ENCODE measurements at regions not wholly inside any gene's neighbourhood (a gene's known extent, or its start where the extent isn't known, plus 50 kb on each side); places are given as distances from the start of the nearest gene placed in this dataset.

DNA sequence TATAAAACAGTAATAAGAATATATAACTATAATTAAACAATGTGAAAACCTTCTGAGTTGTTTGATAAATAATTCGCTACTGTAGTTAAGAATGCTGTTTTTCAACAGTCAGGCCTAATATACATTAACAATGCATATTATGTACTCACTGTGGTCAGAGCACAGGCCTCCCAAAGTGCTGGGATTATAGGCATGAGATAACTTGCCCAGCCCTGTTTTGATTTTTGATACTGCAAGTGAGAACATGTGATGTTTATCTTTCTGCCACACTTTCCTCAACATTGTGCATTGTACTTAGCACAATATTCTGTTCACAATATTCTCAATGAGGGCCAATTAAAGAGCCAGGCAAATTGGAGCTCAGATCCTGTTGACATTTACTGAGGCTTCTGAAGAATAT is 274.5 kb upstream of the RARB start:
- Histone ChIP-seq H3K4me2 (ENCODE audit: low read length) (no peak overlapping the region), H3K27me3 (ENCODE audit: insufficient read depth, low read depth, low read length) (no peaks in the 10 kb centered on the region), H2AFZ (ENCODE audit: low read depth, low read length) (no peak overlapping the region), H3K79me2 (replicated peaks; ENCODE audit: insufficient read depth, low read length) (no peaks in the 10 kb centered on the region), H3F3A (ENCODE audit: insufficient read depth, low read length, poor library complexity, severe bottlenecking) (no peaks in the 10 kb centered on the region), H3K9me2 (ENCODE audit: insufficient read depth, low read length) (no peaks in the 10 kb centered on the region), H3K27ac (ENCODE audit: low read length) (no peak overlapping the region), H3K4me3 (ENCODE audit: low read length) (no peak overlapping the region), H4K20me1 (ENCODE audit: insufficient read depth) (no peaks in the 10 kb centered on the region), H3K9me3 (ENCODE audit: low read length) (no peaks in the 10 kb centered on the region), H3K9ac (ENCODE audit: low read length) (no peak overlapping the region), H3K36me3 (ENCODE audit: insufficient read depth, low read length) (no peaks in the 10 kb centered on the region)
- TF ChIP-seq TAF1 (IDR thresholded peaks at IDR 0.05; ENCODE audit: low read depth) (no peak), EZH2 (IDR thresholded peaks at IDR 0.05; ENCODE audit: borderline replicate concordance, insufficient read depth, low read length, poor library complexity, severe bottlenecking) (no peak), RAD21 (conservative IDR thresholded peaks at IDR 0.05) (no peak), SMC3 (conservative IDR thresholded peaks at IDR 0.05; ENCODE audit: poor library complexity) (no peak)
- TF ChIP-seq, protein P1, sequence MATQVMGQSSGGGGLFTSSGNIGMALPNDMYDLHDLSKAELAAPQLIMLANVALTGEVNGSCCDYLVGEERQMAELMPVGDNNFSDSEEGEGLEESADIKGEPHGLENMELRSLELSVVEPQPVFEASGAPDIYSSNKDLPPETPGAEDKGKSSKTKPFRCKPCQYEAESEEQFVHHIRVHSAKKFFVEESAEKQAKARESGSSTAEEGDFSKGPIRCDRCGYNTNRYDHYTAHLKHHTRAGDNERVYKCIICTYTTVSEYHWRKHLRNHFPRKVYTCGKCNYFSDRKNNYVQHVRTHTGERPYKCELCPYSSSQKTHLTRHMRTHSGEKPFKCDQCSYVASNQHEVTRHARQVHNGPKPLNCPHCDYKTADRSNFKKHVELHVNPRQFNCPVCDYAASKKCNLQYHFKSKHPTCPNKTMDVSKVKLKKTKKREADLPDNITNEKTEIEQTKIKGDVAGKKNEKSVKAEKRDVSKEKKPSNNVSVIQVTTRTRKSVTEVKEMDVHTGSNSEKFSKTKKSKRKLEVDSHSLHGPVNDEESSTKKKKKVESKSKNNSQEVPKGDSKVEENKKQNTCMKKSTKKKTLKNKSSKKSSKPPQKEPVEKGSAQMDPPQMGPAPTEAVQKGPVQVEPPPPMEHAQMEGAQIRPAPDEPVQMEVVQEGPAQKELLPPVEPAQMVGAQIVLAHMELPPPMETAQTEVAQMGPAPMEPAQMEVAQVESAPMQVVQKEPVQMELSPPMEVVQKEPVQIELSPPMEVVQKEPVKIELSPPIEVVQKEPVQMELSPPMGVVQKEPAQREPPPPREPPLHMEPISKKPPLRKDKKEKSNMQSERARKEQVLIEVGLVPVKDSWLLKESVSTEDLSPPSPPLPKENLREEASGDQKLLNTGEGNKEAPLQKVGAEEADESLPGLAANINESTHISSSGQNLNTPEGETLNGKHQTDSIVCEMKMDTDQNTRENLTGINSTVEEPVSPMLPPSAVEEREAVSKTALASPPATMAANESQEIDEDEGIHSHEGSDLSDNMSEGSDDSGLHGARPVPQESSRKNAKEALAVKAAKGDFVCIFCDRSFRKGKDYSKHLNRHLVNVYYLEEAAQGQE (IDR thresholded peaks at IDR 0.05; ENCODE audit: borderline replicate concordance): no peak

DNA sequence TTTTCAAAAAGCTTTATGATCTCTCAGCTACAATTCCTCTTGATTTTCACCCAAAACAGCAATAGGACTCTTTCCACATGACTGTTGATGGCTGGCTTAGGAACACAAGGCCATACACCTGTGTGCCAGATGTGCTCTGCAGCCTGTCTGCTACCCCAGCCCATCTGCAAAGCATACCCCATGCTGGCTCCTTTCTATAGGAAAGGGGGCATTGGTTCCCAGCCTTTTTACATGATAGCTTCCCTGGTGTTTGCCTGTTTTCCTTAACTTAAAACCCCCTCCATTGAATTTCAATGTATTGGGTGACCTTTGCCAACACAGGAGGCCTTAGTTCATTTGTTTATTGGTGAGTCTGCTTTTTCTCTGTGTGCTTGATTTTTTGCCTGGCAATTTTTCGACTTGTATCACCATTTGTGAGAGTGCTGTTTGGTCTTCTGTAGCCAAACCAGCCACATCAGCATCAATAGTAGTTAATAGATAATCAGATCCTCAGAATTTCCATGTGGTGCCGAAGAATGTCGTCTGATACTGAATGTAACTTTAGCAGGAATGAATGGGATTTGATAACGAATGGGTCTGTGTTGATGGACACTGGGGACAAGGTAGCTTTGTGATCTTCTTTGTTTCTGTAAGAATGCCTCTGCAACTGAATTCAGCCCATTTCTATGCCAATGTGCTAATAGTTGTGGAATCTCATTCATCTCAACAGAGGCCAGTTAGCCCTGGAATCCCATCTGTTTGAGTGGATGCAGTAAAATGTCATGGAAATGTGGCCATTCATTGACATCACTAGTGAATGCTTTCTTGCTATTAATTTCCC is 272.2 kb upstream of the RARB start:
- Histone ChIP-seq H3K4me3 (ENCODE audit: low read length) (no peak overlapping the region), H4K20me1 (ENCODE audit: insufficient read depth) (no peaks in the 10 kb centered on the region), H3K9me3 (ENCODE audit: low read length) (no peaks in the 10 kb centered on the region), H3F3A (ENCODE audit: insufficient read depth, low read length, poor library complexity, severe bottlenecking) (no peaks in the 10 kb centered on the region), H2AFZ (ENCODE audit: low read depth, low read length) (no peak overlapping the region), H3K27me3 (ENCODE audit: insufficient read depth, low read depth, low read length) (no peaks in the 10 kb centered on the region), H3K27ac (ENCODE audit: low read length) (no peak overlapping the region), H3K4me2 (ENCODE audit: low read length) (no peak overlapping the region), H3K9ac (ENCODE audit: low read length) (no peak overlapping the region), H3K36me3 (ENCODE audit: insufficient read depth, low read length) (no peaks in the 10 kb centered on the region), H3K79me2 (replicated peaks; ENCODE audit: insufficient read depth, low read length) (no peaks in the 10 kb centered on the region), H3K9me2 (ENCODE audit: insufficient read depth, low read length) (no peaks in the 10 kb centered on the region)
- no peak for TF ChIP-seq MXI1 (conservative IDR thresholded peaks at IDR 0.05; ENCODE audit: poor library complexity, severe bottlenecking)

DNA sequence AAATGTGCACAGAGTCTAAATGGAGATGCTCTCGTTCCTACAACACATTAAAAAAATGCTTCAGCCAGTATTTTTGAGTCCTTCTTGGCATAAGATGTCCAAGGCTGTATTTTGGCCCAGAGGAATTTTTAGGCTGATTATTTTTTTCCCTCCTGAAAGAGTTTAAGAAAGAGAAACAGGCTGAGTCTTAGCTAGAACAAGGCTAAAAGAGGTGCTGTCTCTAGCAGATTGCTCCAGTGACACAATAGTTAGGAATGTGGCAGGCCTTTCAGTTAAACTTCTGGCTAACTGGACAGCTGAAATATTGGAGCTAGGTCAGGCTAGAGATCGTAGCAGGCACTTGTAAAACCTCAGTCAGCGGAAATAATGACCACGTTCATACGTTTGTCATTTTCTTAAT is 271.4 kb upstream of the RARB start:
- TF ChIP-seq EP300 (conservative IDR thresholded peaks at IDR 0.05; ENCODE audit: poor library complexity, severe bottlenecking): no peak
- no peak for TF ChIP-seq TAF1 (IDR thresholded peaks at IDR 0.05; ENCODE audit: low read depth)
- no peak for TF ChIP-seq POLR2AphosphoS5 (IDR thresholded peaks at IDR 0.05)
- TF ChIP-seq, protein P1 (IDR thresholded peaks at IDR 0.05; ENCODE audit: borderline replicate concordance): no peak
- no peak for TF ChIP-seq RAD21 (conservative IDR thresholded peaks at IDR 0.05)
- TF ChIP-seq, protein P2, sequence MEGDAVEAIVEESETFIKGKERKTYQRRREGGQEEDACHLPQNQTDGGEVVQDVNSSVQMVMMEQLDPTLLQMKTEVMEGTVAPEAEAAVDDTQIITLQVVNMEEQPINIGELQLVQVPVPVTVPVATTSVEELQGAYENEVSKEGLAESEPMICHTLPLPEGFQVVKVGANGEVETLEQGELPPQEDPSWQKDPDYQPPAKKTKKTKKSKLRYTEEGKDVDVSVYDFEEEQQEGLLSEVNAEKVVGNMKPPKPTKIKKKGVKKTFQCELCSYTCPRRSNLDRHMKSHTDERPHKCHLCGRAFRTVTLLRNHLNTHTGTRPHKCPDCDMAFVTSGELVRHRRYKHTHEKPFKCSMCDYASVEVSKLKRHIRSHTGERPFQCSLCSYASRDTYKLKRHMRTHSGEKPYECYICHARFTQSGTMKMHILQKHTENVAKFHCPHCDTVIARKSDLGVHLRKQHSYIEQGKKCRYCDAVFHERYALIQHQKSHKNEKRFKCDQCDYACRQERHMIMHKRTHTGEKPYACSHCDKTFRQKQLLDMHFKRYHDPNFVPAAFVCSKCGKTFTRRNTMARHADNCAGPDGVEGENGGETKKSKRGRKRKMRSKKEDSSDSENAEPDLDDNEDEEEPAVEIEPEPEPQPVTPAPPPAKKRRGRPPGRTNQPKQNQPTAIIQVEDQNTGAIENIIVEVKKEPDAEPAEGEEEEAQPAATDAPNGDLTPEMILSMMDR (IDR thresholded peaks at IDR 0.05; ENCODE audit: poor library complexity, severe bottlenecking): no peak
- TF ChIP-seq SMC3 (conservative IDR thresholded peaks at IDR 0.05; ENCODE audit: poor library complexity): no peak
- TF ChIP-seq EZH2 (IDR thresholded peaks at IDR 0.05; ENCODE audit: borderline replicate concordance, insufficient read depth, low read length, poor library complexity, severe bottlenecking): no peak
- TF ChIP-seq MXI1 (conservative IDR thresholded peaks at IDR 0.05; ENCODE audit: poor library complexity, severe bottlenecking): no peak
- Histone ChIP-seq H3K4me3 (ENCODE audit: low read length) (no peak overlapping the region), H3K27ac (ENCODE audit: low read length) (no peak overlapping the region), H3F3A (ENCODE audit: insufficient read depth, low read length, poor library complexity, severe bottlenecking) (no peaks in the 10 kb centered on the region), H3K79me2 (replicated peaks; ENCODE audit: insufficient read depth, low read length) (no peaks in the 10 kb centered on the region), H3K36me3 (ENCODE audit: insufficient read depth, low read length) (no peaks in the 10 kb centered on the region), H4K20me1 (ENCODE audit: insufficient read depth) (no peaks in the 10 kb centered on the region), H3K9ac (ENCODE audit: low read length) (no peak overlapping the region), H3K4me2 (ENCODE audit: low read length) (no peak overlapping the region), H2AFZ (ENCODE audit: low read depth, low read length) (no peak overlapping the region), H3K27me3 (ENCODE audit: insufficient read depth, low read depth, low read length) (no peaks in the 10 kb centered on the region), H3K9me2 (ENCODE audit: insufficient read depth, low read length) (no peaks in the 10 kb centered on the region), H3K9me3 (ENCODE audit: low read length) (no peaks in the 10 kb centered on the region)
